SK-N-SH (cell line): ENCODE measurements at regions not wholly inside any gene's neighbourhood (a gene's known extent, or its start where the extent isn't known, plus 50 kb on each side); places are given as distances from the start of the nearest gene placed in this dataset.

Source experiments
- CHD2 ChIP-seq: fragments of 150-350 bp; IDR thresholded peaks from 2 replicates; pipeline ENCODE4 v1.6.1; 2018; ENCODE audit warnings: low read length; ENCODE audit not compliant: partially characterized antibody
- EZH2phosphoT487 ChIP-seq: fragments of 200-600 bp; sonication (generic); IDR thresholded peaks from 2 replicates; pipeline ENCODE4 v1.6.1; 2017; ENCODE audit warnings: low read depth, mixed run types, mild to moderate bottlenecking, antibody characterized with exemption, moderate library complexity, borderline replicate concordance
- FOXJ3 ChIP-seq: sonication (generic); formaldehyde crosslinking; IDR thresholded peaks from 2 replicates; pipeline ENCODE4 v1.5.1; 2020; ENCODE audit warnings: mild to moderate bottlenecking, missing genetic modification reagents
- FOXM1 ChIP-seq: IDR thresholded peaks from 2 replicates; pipeline ENCODE4 v1.4.0; 2012; ENCODE audit warnings: low read depth, mild to moderate bottlenecking
- JUND ChIP-seq: IDR thresholded peaks from 2 replicates; pipeline ENCODE4 v1.4.0; 2012
- MEF2A ChIP-seq: IDR thresholded peaks from 2 replicates; pipeline ENCODE4 v1.4.0; 2012; ENCODE audit warnings: low read depth, borderline replicate concordance
- NFIC ChIP-seq: IDR thresholded peaks from 2 replicates; pipeline ENCODE4 v1.4.0; 2012; ENCODE audit warnings: borderline replicate concordance
- POLR2AphosphoS5 ChIP-seq: IDR thresholded peaks from 2 replicates; pipeline ENCODE4 v1.6.1; 2012; ENCODE audit warnings: low read depth, low read length
- RAD21 ChIP-seq: IDR thresholded peaks from 2 replicates; pipeline ENCODE4 v1.6.1; 2012; ENCODE audit warnings: mild to moderate bottlenecking, low read length
- SMC3 ChIP-seq: IDR thresholded peaks from 2 replicates; pipeline ENCODE4 v1.6.1; 2012; ENCODE audit warnings: low read depth, low read length, improper control_type of control experiment
- YY1 ChIP-seq: IDR thresholded peaks from 2 replicates; pipeline ENCODE4 v1.4.0; 2012; ENCODE audit warnings: low read depth, mild to moderate bottlenecking
- TF ChIP-seq, protein P1 (sequence below): fragments of 200-600 bp; sonication (generic); IDR thresholded peaks from 2 replicates; pipeline ENCODE4 v1.6.1; 2017; ENCODE audit warnings: antibody characterized with exemption, mild to moderate bottlenecking, moderate library complexity
- TF ChIP-seq, protein P2 (sequence below): IDR thresholded peaks from 2 replicates; pipeline ENCODE4 v1.6.1; 2012; ENCODE audit warnings: mild to moderate bottlenecking, low read depth, low read length, moderate library complexity
- TF ChIP-seq, protein P3 (sequence below): IDR thresholded peaks from 2 replicates; pipeline ENCODE4 v1.4.0; 2012; ENCODE audit warnings: low read depth

DNA sequence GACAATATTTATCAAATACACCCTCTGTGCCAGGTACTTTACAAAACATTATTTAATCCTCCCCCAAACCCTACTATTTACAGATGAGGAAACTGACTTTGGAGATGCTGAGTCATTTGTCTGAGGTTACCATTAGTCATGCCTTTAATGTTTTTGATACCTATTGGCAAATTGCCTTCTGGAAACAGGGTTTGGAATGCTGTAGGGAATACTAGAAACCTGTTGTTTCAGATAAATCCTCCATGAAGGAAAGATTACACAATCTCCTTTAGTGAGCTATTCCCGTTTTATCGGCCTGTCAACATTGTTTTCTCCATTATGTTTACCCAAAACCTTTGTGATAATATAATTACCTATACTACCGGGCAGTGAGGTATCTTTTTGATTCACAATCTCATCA lies 93.6 kb upstream of the ADGRF1 start:
- TF ChIP-seq, protein P1, sequence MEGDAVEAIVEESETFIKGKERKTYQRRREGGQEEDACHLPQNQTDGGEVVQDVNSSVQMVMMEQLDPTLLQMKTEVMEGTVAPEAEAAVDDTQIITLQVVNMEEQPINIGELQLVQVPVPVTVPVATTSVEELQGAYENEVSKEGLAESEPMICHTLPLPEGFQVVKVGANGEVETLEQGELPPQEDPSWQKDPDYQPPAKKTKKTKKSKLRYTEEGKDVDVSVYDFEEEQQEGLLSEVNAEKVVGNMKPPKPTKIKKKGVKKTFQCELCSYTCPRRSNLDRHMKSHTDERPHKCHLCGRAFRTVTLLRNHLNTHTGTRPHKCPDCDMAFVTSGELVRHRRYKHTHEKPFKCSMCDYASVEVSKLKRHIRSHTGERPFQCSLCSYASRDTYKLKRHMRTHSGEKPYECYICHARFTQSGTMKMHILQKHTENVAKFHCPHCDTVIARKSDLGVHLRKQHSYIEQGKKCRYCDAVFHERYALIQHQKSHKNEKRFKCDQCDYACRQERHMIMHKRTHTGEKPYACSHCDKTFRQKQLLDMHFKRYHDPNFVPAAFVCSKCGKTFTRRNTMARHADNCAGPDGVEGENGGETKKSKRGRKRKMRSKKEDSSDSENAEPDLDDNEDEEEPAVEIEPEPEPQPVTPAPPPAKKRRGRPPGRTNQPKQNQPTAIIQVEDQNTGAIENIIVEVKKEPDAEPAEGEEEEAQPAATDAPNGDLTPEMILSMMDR: no peak
- peak; percentile 59; the same call in 1 of the 2 replicates for TF ChIP-seq FOXM1
- TF ChIP-seq JUND: peak; percentile 90
- TF ChIP-seq NFIC: peak; percentile 93
- peak; percentile 39; the same call in 1 of the 2 replicates for TF ChIP-seq POLR2AphosphoS5
- TF ChIP-seq, protein P2, sequence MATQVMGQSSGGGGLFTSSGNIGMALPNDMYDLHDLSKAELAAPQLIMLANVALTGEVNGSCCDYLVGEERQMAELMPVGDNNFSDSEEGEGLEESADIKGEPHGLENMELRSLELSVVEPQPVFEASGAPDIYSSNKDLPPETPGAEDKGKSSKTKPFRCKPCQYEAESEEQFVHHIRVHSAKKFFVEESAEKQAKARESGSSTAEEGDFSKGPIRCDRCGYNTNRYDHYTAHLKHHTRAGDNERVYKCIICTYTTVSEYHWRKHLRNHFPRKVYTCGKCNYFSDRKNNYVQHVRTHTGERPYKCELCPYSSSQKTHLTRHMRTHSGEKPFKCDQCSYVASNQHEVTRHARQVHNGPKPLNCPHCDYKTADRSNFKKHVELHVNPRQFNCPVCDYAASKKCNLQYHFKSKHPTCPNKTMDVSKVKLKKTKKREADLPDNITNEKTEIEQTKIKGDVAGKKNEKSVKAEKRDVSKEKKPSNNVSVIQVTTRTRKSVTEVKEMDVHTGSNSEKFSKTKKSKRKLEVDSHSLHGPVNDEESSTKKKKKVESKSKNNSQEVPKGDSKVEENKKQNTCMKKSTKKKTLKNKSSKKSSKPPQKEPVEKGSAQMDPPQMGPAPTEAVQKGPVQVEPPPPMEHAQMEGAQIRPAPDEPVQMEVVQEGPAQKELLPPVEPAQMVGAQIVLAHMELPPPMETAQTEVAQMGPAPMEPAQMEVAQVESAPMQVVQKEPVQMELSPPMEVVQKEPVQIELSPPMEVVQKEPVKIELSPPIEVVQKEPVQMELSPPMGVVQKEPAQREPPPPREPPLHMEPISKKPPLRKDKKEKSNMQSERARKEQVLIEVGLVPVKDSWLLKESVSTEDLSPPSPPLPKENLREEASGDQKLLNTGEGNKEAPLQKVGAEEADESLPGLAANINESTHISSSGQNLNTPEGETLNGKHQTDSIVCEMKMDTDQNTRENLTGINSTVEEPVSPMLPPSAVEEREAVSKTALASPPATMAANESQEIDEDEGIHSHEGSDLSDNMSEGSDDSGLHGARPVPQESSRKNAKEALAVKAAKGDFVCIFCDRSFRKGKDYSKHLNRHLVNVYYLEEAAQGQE: no peak
- no peak for TF ChIP-seq RAD21
- no peak for TF ChIP-seq EZH2phosphoT487
- TF ChIP-seq FOXJ3 (CRISPR knock-in tag): no peak
- no peak for TF ChIP-seq SMC3
- peak; percentile 63; the same call in 1 of the 2 replicates for TF ChIP-seq MEF2A
- 0 out of 2 replicates have a peak, but pooled peaks have one; percentile 17 for TF ChIP-seq YY1
- TF ChIP-seq, protein P3, sequence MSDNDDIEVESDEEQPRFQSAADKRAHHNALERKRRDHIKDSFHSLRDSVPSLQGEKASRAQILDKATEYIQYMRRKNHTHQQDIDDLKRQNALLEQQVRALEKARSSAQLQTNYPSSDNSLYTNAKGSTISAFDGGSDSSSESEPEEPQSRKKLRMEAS: peak; percentile 42; the same call in 1 of the 2 replicates
- TF ChIP-seq CHD2: no peak
